Hepatocyte (in vitro differentiated cells): ENCODE measurements at regions not wholly inside any gene's neighbourhood (a gene's known extent, or its start where the extent isn't known, plus 50 kb on each side); places are given as distances from the start of the nearest gene placed in this dataset.

ENCODE experiments used
- EZH2 ChIP-seq: fragments of 200-600 bp; sonication (generic); IDR thresholded peaks from 2 replicates; pipeline ENCODE4 v1.6.1; 2016; ENCODE audit warnings: antibody characterized with exemption, mild to moderate bottlenecking, borderline replicate concordance
- EZH2phosphoT487 ChIP-seq: fragments of 200-600 bp; sonication (generic); IDR thresholded peaks from one replicate; pipeline ENCODE4 v1.6.1; 2018; ENCODE audit warnings: antibody characterized with exemption, mild to moderate bottlenecking, low read depth, moderate library complexity; ENCODE audit not compliant: unreplicated experiment, severe bottlenecking
- TF ChIP-seq, protein P1 (sequence below): fragments of 200-600 bp; sonication (generic); IDR thresholded peaks from 2 replicates; pipeline ENCODE4 v1.5.1; 2016; ENCODE audit warnings: antibody characterized with exemption, mild to moderate bottlenecking; ENCODE audit not compliant: poor library complexity

DNA sequence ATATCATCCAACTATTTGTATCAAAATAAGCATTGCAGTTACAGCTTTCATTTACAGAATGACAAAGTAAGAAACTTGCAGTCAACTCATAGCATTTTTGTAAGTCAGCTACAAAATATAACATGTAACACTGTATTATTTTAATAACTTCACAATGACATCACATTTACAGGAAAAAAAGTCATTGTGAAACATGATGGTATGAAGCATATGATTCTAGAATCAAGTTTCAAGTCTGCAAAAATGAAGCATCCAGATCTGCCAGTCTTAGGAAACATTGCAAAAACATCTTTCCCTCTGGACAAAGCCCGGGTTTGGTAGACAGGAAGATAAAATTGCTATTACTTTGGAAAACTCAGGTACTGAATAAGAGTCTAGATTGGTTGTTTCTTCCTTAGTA is 263.9 kb upstream of the NT5E start:
- TF ChIP-seq, protein P1, sequence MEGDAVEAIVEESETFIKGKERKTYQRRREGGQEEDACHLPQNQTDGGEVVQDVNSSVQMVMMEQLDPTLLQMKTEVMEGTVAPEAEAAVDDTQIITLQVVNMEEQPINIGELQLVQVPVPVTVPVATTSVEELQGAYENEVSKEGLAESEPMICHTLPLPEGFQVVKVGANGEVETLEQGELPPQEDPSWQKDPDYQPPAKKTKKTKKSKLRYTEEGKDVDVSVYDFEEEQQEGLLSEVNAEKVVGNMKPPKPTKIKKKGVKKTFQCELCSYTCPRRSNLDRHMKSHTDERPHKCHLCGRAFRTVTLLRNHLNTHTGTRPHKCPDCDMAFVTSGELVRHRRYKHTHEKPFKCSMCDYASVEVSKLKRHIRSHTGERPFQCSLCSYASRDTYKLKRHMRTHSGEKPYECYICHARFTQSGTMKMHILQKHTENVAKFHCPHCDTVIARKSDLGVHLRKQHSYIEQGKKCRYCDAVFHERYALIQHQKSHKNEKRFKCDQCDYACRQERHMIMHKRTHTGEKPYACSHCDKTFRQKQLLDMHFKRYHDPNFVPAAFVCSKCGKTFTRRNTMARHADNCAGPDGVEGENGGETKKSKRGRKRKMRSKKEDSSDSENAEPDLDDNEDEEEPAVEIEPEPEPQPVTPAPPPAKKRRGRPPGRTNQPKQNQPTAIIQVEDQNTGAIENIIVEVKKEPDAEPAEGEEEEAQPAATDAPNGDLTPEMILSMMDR, result no peak
- TF ChIP-seq EZH2 (no peak), EZH2phosphoT487 (no peak)
